B cell (primary cell): ENCODE measurements at regions not wholly inside any gene's neighbourhood (a gene's known extent, or its start where the extent isn't known, plus 50 kb on each side); places are given as distances from the start of the nearest gene placed in this dataset.

Source experiments
- ATAC-seq: fragments of 200-7000 bp; cut with Tn5 transposase; one replicate; pipeline ENCODE4 v1.10.0; 2021; ENCODE audit warnings: low read depth, mild to moderate bottlenecking, moderate number of reproducible peaks, moderate library complexity
- CTCF ChIA-PET: fragments of 350-600 bp; sonication (Branson Sonifier 250); formaldehyde crosslinking; loops from one replicate; lab custom pipeline; 2021; ENCODE audit warnings: antibody characterized with exemption, inconsistent platforms; lab: Charles Lee
- POLR2A ChIA-PET: fragments of 350-600 bp; sonication (Branson Sonifier 250); formaldehyde crosslinking; loops from one replicate; lab custom pipeline; 2021; ENCODE audit warnings: antibody characterized with exemption; lab: Charles Lee
- DNase-seq: peaks from one replicate; pipeline ENCODE4 v3.0.0; 2013
- H2AFZ ChIP-seq: 2 replicates; pipeline ENCODE4 v1.6.1; 2012; ENCODE audit warnings: mild to moderate bottlenecking, low read depth, low read length; ENCODE audit not compliant: insufficient read depth, poor library complexity, severe bottlenecking
- H3K27ac ChIP-seq, 2 donors: 1 replicate in 1 of 2; 2 replicates in 1 of 2; pipeline ENCODE4 v1.5.1; 2012 to 2013; ENCODE audit warnings: low read length in 2 of 2, mild to moderate bottlenecking in 2 of 2, moderate library complexity in 1 of 2
- H3K27me3 ChIP-seq, 4 experiments: fragments of 200-600 bp in 1 of 4; sonication (generic) in 1 of 4; replicated peaks in 1 of 4; 1 replicate in 2 of 4; 2 replicates in 2 of 4; pipeline versions ENCODE4 v1.6.1 to v1.7.0; 2013 to 2016; ENCODE audit warnings: low read length in 3 of 4, mild to moderate bottlenecking in 2 of 4, mixed read lengths in 1 of 4, moderate library complexity in 1 of 4; ENCODE audit not compliant: insufficient read depth in 4 of 4, control insufficient read depth in 3 of 4; ENCODE audit errors: control extremely low read depth in 1 of 4
- H3K36me3 ChIP-seq, 2 experiments: replicated peaks in 1 of 2; 1 replicate in 1 of 2; 2 replicates in 1 of 2; pipeline versions ENCODE4 v1.6.1 to v1.7.1; 2013; ENCODE audit warnings: low read length in 1 of 2; ENCODE audit not compliant: insufficient read depth in 2 of 2, control insufficient read depth in 1 of 2; ENCODE audit errors: control extremely low read depth in 1 of 2, extremely low read depth in 1 of 2
- H3K4me1 ChIP-seq, 2 donors: fragments of 200-600 bp in 1 of 2; sonication (generic) in 1 of 2; 1 replicate in 1 of 2; 2 replicates in 1 of 2; pipeline versions ENCODE4 v1.5.1 to v1.6.1; 2013 to 2017; ENCODE audit warnings: low read length in 2 of 2; ENCODE audit not compliant: control insufficient read depth in 2 of 2, insufficient read depth in 2 of 2
- H3K4me2 ChIP-seq: replicated peaks from 2 replicates; pipeline ENCODE3; 2012; ENCODE audit warnings: mild to moderate bottlenecking, low read depth, low read length; ENCODE audit not compliant: poor library complexity, severe bottlenecking
- H3K4me3 ChIP-seq, 5 experiments: fragments of 200-600 bp in 1 of 5; sonication (generic) in 1 of 5; 1 replicate in 3 of 5; 2 replicates in 2 of 5; pipeline versions ENCODE4 v1.5.1 to v1.7.0; 2011 to 2016; ENCODE audit warnings: low read length in 4 of 5, mild to moderate bottlenecking in 4 of 5, low read depth in 2 of 5, control low read depth in 1 of 5, moderate library complexity in 1 of 5; ENCODE audit not compliant: insufficient read depth in 1 of 5; ENCODE audit errors: control extremely low read depth in 1 of 5, extremely low read depth in 1 of 5
- H3K79me2 ChIP-seq: fragments of 200-600 bp; sonication (generic); one replicate; pipeline ENCODE4 v1.6.0; 2016; ENCODE audit warnings: low read length; ENCODE audit not compliant: control insufficient read depth, insufficient read depth
- H3K9ac ChIP-seq: fragments of 200-600 bp; sonication (generic); 2 replicates; pipeline ENCODE4 v1.6.1; 2017; ENCODE audit warnings: mild to moderate bottlenecking, low read length, moderate library complexity
- H3K9me3 ChIP-seq, 3 donors: one replicate each; pipeline versions ENCODE4 v1.6.1 to v1.7.1; 2013; ENCODE audit warnings: low read length in 2 of 3; ENCODE audit not compliant: control insufficient read depth in 2 of 3, insufficient read depth in 1 of 3; ENCODE audit errors: control extremely low read depth in 1 of 3
- H4K20me1 ChIP-seq: 2 replicates; pipeline ENCODE4 v1.6.0; 2012; ENCODE audit warnings: mild to moderate bottlenecking, low read length; ENCODE audit not compliant: insufficient read depth, control insufficient read depth, poor library complexity, severe bottlenecking
- H3K27ac Mint-ChIP-seq: one replicate; pipeline ENCODE4 v1.8.0; 2021; ENCODE audit warnings: mixed read lengths
- H3K27me3 Mint-ChIP-seq: one replicate; pipeline ENCODE4 v1.8.0; 2021; ENCODE audit warnings: mixed read lengths
- H3K4me1 Mint-ChIP-seq: one replicate; pipeline ENCODE4 v1.8.0; 2021; ENCODE audit warnings: mixed read lengths
- H3K4me3 Mint-ChIP-seq: one replicate; pipeline ENCODE4 v1.8.0; 2021; ENCODE audit warnings: mixed read lengths
- H3K9me3 Mint-ChIP-seq: one replicate; pipeline ENCODE4 v1.8.0; 2022; ENCODE audit warnings: mixed read lengths; ENCODE audit not compliant: insufficient read depth
- EZH2 ChIP-seq: IDR thresholded peaks from 2 replicates; pipeline ENCODE4 v1.6.1; 2012; ENCODE audit warnings: borderline replicate concordance, low read depth, mild to moderate bottlenecking, moderate library complexity, low read length; ENCODE audit not compliant: insufficient read depth, poor library complexity, severe bottlenecking
- WGBS: methylation state at CpG from one replicate; pipeline ENCODE4 v1.1.5; 2013; ENCODE audit warnings: missing lambda C conversion rate; ENCODE audit not compliant: insufficient coverage; 5-methylcytosine and 5-hydroxymethylcytosine counted together
- intact Hi-C: fragments of 100-400 bp; cut with micrococcal nuclease; formaldehyde crosslinking; loops from one replicate; pipeline ENCODE4 v1.10.0; 2022
- TF ChIP-seq, protein P1 (sequence below): fragments of 200-600 bp; IDR thresholded peaks from one replicate; pipeline ENCODE4 v1.8.0; 2022; ENCODE audit warnings: antibody characterized with exemption, mild to moderate bottlenecking

DNA sequence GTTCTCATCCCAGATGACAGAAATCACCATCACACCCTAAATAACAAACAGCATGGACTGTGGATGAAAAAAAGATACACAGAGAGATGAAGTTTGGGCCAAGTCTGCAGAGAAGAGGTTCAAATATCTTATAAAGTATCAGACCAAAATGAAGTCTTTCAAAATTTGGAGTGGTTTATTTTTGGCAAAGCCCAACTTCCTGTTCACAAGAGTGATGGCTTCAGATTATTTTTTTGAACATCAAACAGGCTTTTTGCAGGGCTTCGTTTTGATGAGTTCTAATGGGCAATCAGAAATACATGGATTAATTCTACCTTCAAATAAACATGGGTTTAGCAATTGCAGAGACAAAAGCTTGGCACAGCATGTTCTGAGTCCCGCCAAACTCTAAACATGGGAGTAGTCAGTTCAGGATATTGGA is 378.2 kb upstream of the RPS23 start:
- Histone ChIP-seq H2AFZ (no peak overlapping the region), H3K27ac (no peak overlapping the region), H4K20me1 (no peaks in the 10 kb centered on the region), H3K4me1 (no peaks in the 10 kb centered on the region), H3K36me3 (no peaks in the 10 kb centered on the region), H3K79me2 (no peaks in the 10 kb centered on the region), H3K4me2 (no peak overlapping the region), H3K4me3 (no peak overlapping the region), H3K27me3 (no peaks in the 10 kb centered on the region), H3K9me3 (peaks cover 0 to 2% (median 0%) of the 10 kb centered on the region in 3 donors), H3K9ac (no peak overlapping the region)
- ChIA-PET POLR2A (no interaction called here), CTCF (no interaction called here)
- DNase-seq = no peak
- Mint-ChIP-seq H3K9me3 (no peaks in the 10 kb centered on the region), H3K27me3 (no peaks in the 10 kb centered on the region), H3K27ac (no peak overlapping the region), H3K4me3 (no peak overlapping the region), H3K4me1 (no peaks in the 10 kb centered on the region)
- WGBS = no CpG with 5 or more reads among the region's 2 CpGs
- intact Hi-C loops = no loop called here
- TF ChIP-seq EZH2 = no peak
- TF ChIP-seq, protein P1, sequence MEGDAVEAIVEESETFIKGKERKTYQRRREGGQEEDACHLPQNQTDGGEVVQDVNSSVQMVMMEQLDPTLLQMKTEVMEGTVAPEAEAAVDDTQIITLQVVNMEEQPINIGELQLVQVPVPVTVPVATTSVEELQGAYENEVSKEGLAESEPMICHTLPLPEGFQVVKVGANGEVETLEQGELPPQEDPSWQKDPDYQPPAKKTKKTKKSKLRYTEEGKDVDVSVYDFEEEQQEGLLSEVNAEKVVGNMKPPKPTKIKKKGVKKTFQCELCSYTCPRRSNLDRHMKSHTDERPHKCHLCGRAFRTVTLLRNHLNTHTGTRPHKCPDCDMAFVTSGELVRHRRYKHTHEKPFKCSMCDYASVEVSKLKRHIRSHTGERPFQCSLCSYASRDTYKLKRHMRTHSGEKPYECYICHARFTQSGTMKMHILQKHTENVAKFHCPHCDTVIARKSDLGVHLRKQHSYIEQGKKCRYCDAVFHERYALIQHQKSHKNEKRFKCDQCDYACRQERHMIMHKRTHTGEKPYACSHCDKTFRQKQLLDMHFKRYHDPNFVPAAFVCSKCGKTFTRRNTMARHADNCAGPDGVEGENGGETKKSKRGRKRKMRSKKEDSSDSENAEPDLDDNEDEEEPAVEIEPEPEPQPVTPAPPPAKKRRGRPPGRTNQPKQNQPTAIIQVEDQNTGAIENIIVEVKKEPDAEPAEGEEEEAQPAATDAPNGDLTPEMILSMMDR = no peak
- ATAC-seq = no peak

DNA sequence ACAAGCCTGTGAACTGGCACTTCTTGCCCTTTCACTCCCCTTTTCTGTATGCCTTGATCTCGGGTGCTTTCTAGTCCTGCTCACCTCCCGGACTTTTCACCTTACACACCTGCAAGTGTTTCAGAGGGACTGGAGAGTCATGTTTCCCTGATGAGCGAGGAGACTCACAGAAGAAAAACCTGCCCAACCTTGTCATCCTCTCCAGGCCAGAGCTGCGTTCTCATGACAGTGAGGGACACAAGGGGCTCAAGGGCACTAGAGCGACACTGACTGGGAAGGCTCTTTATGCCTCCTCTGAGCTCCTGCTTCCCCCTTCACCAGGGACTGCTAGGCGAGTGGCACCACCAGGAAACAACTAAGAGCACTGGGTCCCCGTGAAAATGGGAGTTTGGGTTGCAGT is 376.9 kb upstream of the RPS23 start:
- no peak overlapping the region for H3K27ac Mint-ChIP-seq
- Histone ChIP-seq H3K4me2 (no peak overlapping the region), H3K79me2 (no peaks in the 10 kb centered on the region), H3K4me1 (no peaks in the 10 kb centered on the region), H4K20me1 (no peaks in the 10 kb centered on the region), H3K27me3 (no peaks in the 10 kb centered on the region), H2AFZ (no peak overlapping the region), H3K9me3 (no peaks in the 10 kb centered on the region), H3K4me3 (no peak overlapping the region), H3K27ac (no peak overlapping the region), H3K9ac (no peak overlapping the region), H3K36me3 (no peaks in the 10 kb centered on the region)
- ChIA-PET CTCF (no interaction called here), POLR2A (no interaction called here)
- no peak overlapping the region for H3K4me3 Mint-ChIP-seq
- ATAC-seq = no peak
- DNase-seq = no peak
- intact Hi-C loops = no loop called here
- no peaks in the 10 kb centered on the region for H3K9me3 Mint-ChIP-seq
- 92% methylated on average over 4 of the region's 7 CpGs for WGBS
- no peaks in the 10 kb centered on the region for H3K4me1 Mint-ChIP-seq
- TF ChIP-seq, protein P1 = no peak
- TF ChIP-seq EZH2 = no peak
- no peaks in the 10 kb centered on the region for H3K27me3 Mint-ChIP-seq
